NT2/D1 (cell line): ENCODE measurements at regions not wholly inside any gene's neighbourhood (a gene's known extent, or its start where the extent isn't known, plus 50 kb on each side); places are given as distances from the start of the nearest gene placed in this dataset.

ENCODE experiments used
- YY1 ChIP-seq: IDR thresholded peaks from 2 replicates; pipeline ENCODE4 v1.6.1; 2011; ENCODE audit not compliant: insufficient read length, insufficient read depth
- ZNF274 ChIP-seq: IDR thresholded peaks from 2 replicates; pipeline ENCODE4 v1.6.1; 2011; ENCODE audit warnings: mild to moderate bottlenecking, low read depth, low read length

DNA sequence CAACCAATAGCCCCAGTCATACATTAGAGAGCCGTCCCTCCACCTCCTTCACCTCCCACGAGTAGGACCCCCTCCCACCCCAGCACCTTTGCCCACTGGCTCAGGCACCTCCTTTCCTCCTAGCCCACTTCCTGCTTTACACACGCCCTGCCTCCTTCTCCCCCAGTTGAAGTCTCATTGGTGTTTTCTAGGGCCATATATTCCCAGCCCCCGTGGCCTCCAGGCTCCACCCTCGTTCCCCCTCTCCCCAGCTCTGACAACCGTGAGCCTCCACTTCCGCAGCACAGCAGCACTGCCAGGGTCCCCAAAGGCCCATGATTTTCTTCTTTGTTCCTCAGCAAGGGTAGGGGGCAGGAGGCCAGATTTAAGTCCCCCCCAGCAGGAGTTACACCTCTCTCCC is 340.3 kb upstream of the TNRC6C start:
- TF ChIP-seq YY1 (no peak), ZNF274 (no peak)
